Skeletal muscle satellite cell (primary cell): ENCODE measurements at regions not wholly inside any gene's neighbourhood (a gene's known extent, or its start where the extent isn't known, plus 50 kb on each side); places are given as distances from the start of the nearest gene placed in this dataset.
"Not testable (repeated sequence)": the region's sequence is repeated elsewhere in the genome, so short reads cannot be mapped to it uniquely, and the experiment has no call there.

Source experiments
- H3K27me3 ChIP-seq: 2 replicates; pipeline ENCODE4 v1.7.0; 2013; ENCODE audit warnings: low read length; ENCODE audit not compliant: control insufficient read depth, insufficient read depth
- H3K36me3 ChIP-seq: 2 replicates; pipeline ENCODE4 v1.7.0; 2013; ENCODE audit warnings: mild to moderate bottlenecking, control low read depth, low read length; ENCODE audit not compliant: insufficient read depth
- H3K4me1 ChIP-seq: 2 replicates; pipeline ENCODE4 v1.7.0; 2013; ENCODE audit warnings: low read length; ENCODE audit not compliant: control insufficient read depth, insufficient read depth
- H3K4me2 ChIP-seq: 2 replicates; pipeline ENCODE4 v1.7.0; 2013; ENCODE audit warnings: mild to moderate bottlenecking, low read length
- H3K4me3 ChIP-seq: 2 replicates; pipeline ENCODE4 v1.7.0; 2013; ENCODE audit warnings: low read length
- H3K9ac ChIP-seq: 2 replicates; pipeline ENCODE4 v1.7.0; 2013; ENCODE audit warnings: mild to moderate bottlenecking, low read depth, low read length, moderate library complexity
- H3K9me3 ChIP-seq: replicated peaks from 2 replicates; pipeline ENCODE4 v1.7.0; 2013; ENCODE audit warnings: mild to moderate bottlenecking, control low read depth, low read length

DNA sequence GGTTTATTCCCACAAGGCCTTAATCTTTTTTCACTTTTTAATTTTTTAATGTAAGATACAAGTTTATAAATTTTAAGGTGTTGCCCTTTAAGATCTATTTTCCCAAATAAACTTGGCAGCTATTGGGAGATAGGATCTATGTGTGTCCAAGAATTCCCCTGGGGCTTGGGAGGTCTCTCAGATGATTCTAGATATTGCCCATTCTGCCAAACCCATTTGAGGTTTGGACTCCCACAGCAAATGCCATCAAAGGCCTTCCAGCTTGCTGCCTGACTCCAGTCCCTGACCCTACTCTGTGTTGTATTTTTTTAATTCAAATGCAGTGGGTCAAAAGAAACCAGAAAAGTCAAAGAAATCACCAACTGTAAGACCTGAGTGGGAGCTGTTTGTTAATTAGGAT lies 120.0 kb upstream of the CHRDL1 start:
- Histone ChIP-seq H3K4me2 (no peak overlapping the region), H3K27me3 (peaks cover 32% of the 10 kb centered on the region), H3K9me3 (no peaks in the 10 kb centered on the region), H3K4me3 (no peak overlapping the region), H3K9ac (no peak overlapping the region), H3K36me3 (no peaks in the 10 kb centered on the region), H3K4me1 (no peaks in the 10 kb centered on the region)

- Histone ChIP-seq H3K9ac (no peak overlapping the region), H3K4me3 (no peak overlapping the region), H3K4me2 (no peak overlapping the region), H3K27me3 (peaks cover 32% of the 10 kb centered on the region), H3K9me3 (no peaks in the 10 kb centered on the region), H3K36me3 (no peaks in the 10 kb centered on the region), H3K4me1 (no peaks in the 10 kb centered on the region)
Observed at GRCh38 chrX:110915111-110915510, 119.5 kb upstream of the CHRDL1 start.

- Histone ChIP-seq H3K4me3 (no peak overlapping the region), H3K4me1 (no peaks in the 10 kb centered on the region), H3K27me3 (peaks cover 28% of the 10 kb centered on the region), H3K4me2 (no peak overlapping the region), H3K9me3 (no peaks in the 10 kb centered on the region), H3K36me3 (no peaks in the 10 kb centered on the region), H3K9ac (no peak overlapping the region)
Observed at GRCh38 chrX:110914281-110914680, 118.7 kb upstream of the CHRDL1 start.

GRCh38 chrX:110904747-110905146 lies 109.1 kb upstream of the CHRDL1 start:
- not testable (repeated sequence) for H3K4me2 ChIP-seq, H3K4me3 ChIP-seq, H3K27me3 ChIP-seq, H3K9ac ChIP-seq, H3K36me3 ChIP-seq, H3K4me1 ChIP-seq, H3K9me3 ChIP-seq

DNA sequence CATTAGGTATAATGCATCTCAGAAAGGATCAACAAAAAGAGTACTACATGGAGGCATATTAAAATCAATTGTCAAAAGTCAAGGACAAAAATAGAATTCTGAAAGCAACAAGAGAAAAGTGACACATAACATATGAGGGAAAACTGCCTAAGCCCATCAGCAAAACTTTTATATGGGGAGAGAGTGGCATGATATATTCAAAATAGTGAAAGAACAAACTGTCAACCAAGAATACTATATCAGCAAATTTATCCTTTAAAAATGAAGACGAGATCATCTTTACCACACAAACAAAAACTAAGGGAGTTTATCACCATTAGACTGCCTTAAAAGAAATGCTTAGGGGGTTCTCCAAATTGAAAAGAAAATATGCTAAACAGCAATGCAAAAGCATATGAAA lies 86.4 kb upstream of the CHRDL1 start:
- Histone ChIP-seq H3K36me3 (no peaks in the 10 kb centered on the region), H3K9me3 (peaks cover 4% of the 10 kb centered on the region), H3K9ac (no peak overlapping the region), H3K27me3 (peaks cover 6% of the 10 kb centered on the region), H3K4me3 (no peak overlapping the region), H3K4me1 (no peaks in the 10 kb centered on the region), H3K4me2 (no peak overlapping the region)

DNA sequence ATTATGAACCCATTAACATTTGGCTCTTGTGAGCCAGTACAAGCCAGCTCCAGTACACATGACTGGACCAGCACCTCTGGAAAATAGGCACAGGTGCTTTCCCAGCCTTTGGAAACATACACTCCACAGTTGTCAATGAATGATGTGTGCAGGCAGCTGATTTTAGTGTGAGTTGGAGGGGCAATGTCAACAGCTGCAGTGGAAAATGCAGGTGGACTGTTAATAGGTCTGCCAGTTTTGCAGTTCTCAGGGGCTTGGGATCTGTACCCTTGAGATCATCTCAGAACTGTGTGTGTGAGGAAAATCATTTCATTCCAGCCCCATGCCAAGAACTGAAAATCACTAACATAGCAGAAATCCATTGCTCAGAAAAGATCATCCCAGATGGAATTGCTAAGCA lies 81.7 kb upstream of the CHRDL1 start:
- no peak overlapping the region for H3K4me3 ChIP-seq
- H3K9ac ChIP-seq: no peak overlapping the region
- peaks cover 19% of the 10 kb centered on the region for H3K27me3 ChIP-seq
- no peak overlapping the region for H3K4me2 ChIP-seq
- no peaks in the 10 kb centered on the region for H3K36me3 ChIP-seq
- no peaks in the 10 kb centered on the region for H3K4me1 ChIP-seq
- H3K9me3 ChIP-seq: peaks cover 4% of the 10 kb centered on the region

DNA sequence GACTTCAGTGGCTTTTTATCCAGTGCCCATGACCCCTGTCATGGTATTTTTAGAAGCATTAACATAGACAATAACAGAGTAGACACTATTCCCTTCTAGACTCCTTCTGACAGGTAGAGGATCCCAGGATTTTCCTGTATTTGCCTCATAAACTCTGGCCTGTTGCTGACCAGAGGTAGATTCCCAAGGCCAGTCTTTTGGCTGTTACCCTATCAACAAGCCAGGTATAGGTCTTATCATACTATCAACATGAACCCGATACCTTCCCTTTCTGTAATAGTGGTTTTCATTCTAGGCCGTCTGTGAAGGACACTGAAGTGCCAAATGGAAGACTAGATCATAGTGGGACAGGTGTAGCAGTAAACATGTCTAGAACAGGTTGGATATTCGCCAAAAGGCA lies 76.2 kb upstream of the CHRDL1 start:
- Histone ChIP-seq H3K4me2 (no peak overlapping the region), H3K9ac (no peak overlapping the region), H3K4me3 (no peak overlapping the region), H3K27me3 (peaks cover 24% of the 10 kb centered on the region), H3K36me3 (no peaks in the 10 kb centered on the region), H3K4me1 (no peaks in the 10 kb centered on the region), H3K9me3 (no peaks in the 10 kb centered on the region)

- Histone ChIP-seq H3K27me3 (peaks cover 19% of the 10 kb centered on the region), H3K4me3 (no peak overlapping the region), H3K36me3 (no peaks in the 10 kb centered on the region), H3K9ac (no peak overlapping the region), H3K9me3 (no peaks in the 10 kb centered on the region), H3K4me1 (no peaks in the 10 kb centered on the region), H3K4me2 (no peak overlapping the region)
Observed at GRCh38 chrX:110866421-110866820, 70.8 kb upstream of the CHRDL1 start.

DNA sequence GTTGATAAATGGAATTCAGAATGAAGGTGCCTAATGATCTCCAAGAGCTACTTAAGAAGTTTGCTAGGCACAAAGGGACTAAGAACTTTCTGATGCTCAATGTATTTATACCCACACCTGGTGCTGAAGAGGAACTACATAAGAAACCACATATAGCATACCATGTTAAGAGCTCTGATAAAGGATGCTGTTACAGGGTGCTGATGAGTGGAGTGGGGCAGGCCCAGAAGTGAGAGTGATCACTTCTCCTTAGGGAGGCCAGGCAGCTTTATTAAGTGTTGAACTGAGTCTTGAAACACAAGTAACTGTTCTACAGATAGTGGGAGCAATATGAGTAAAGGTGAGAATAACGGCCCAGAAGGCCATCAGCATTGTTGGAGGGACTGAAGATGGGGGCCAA lies 68.3 kb upstream of the CHRDL1 start:
- no peak overlapping the region for H3K4me3 ChIP-seq

DNA sequence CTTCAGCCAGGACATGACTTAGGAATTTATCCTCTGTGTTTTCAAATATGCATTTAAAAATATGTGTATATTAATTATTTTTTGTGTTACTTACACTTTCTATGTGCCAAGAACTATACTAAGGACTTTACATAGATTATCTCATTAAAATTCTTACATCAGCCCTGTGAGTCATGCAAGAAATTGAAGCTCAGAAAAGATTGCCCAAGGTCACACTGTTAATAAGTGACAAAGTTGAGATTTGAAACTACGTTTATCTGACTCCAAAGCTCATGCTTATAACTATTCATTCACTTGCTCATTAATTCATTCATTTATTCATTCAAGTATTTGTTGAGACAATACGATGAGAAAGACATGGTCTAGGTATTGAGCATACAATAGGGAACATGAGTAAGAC lies 62.9 kb upstream of the CHRDL1 start:
- no peak overlapping the region for H3K9ac ChIP-seq
- no peaks in the 10 kb centered on the region for H3K4me1 ChIP-seq
- no peaks in the 10 kb centered on the region for H3K9me3 ChIP-seq
- no peak overlapping the region for H3K4me3 ChIP-seq
- H3K36me3 ChIP-seq: no peaks in the 10 kb centered on the region
- no peak overlapping the region for H3K4me2 ChIP-seq
- peaks cover 44% of the 10 kb centered on the region for H3K27me3 ChIP-seq

More for the DNA sequence above, 68.3 kb upstream of the CHRDL1 start:
- Histone ChIP-seq H3K36me3 (no peaks in the 10 kb centered on the region), H3K9me3 (no peaks in the 10 kb centered on the region), H3K9ac (no peak overlapping the region), H3K27me3 (peaks cover 18% of the 10 kb centered on the region), H3K4me2 (no peak overlapping the region), H3K4me1 (no peaks in the 10 kb centered on the region)

DNA sequence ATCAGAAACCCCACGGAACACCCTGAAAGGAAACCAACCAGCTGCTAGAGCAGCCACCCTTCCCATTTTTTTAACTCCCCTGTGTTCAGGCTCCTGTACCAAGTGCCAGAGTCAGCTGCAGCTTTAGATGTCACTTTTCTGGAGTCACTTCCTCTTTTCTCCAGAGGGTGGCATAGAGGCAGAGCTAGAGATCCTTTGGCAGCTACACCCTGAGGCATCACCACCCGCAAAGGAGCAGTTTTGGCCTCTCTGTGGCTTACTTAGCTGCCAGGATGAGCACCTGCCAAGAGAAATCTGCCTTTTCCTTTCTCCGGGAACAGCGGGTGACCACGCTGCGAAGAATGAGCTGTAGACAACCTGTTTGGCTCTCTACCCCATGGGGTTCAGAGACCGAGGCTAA lies 58.0 kb upstream of the CHRDL1 start:
- Histone ChIP-seq H3K9ac (no peak overlapping the region), H3K4me3 (no peak overlapping the region), H3K36me3 (no peaks in the 10 kb centered on the region), H3K4me1 (no peaks in the 10 kb centered on the region), H3K9me3 (no peaks in the 10 kb centered on the region), H3K27me3 (peaks cover 45% of the 10 kb centered on the region), H3K4me2 (no peak overlapping the region)

GRCh38 chrX:110852180-110852579 lies 56.6 kb upstream of the CHRDL1 start:
- H3K9ac ChIP-seq: no peak overlapping the region
- H3K4me3 ChIP-seq: no peak overlapping the region

More at GRCh38 chrX:110852180-110852579, 56.6 kb upstream of the CHRDL1 start:
- H3K9me3 ChIP-seq: no peaks in the 10 kb centered on the region
- H3K4me2 ChIP-seq: no peak overlapping the region
- no peaks in the 10 kb centered on the region for H3K4me1 ChIP-seq
- H3K27me3 ChIP-seq: peaks cover 48% of the 10 kb centered on the region
- no peaks in the 10 kb centered on the region for H3K36me3 ChIP-seq
